Lower leg skin (tissue), 4 donors: ENCODE measurements at regions not wholly inside any gene's neighbourhood (a gene's known extent, or its start where the extent isn't known, plus 50 kb on each side); places are given as distances from the start of the nearest gene placed in this dataset.

Experiments used
- DNase-seq, 2 donors: peaks; one replicate each; pipeline ENCODE4 v3.0.0-alpha.2; 2019; ENCODE audit warnings: low spot score in 2 of 2
- H3K4me3 ChIP-seq: fragments of 200-600 bp; sonication (generic); 2 replicates; pipeline ENCODE4 v1.5.1; 2017; ENCODE audit warnings: mild to moderate bottlenecking, low read depth; ENCODE audit not compliant: poor library complexity, severe bottlenecking
- POLR2A ChIP-seq, 2 donors: fragments of 450-650 bp; IDR thresholded peaks; one replicate each; pipeline ENCODE4 v1.6.1; 2016 to 2017; ENCODE audit warnings: antibody characterized with exemption in 2 of 2, mild to moderate bottlenecking in 1 of 2, moderate library complexity in 1 of 2
- WGBS, 2 donors: methylation state at CpG; one replicate each; pipeline ENCODE4 v1.1.5; 2018; 5-methylcytosine and 5-hydroxymethylcytosine counted together
- intact Hi-C: fragments of 100-400 bp; cut with DNase I; formaldehyde crosslinking; loops from one replicate; pipeline ENCODE4 v1.15.0; 2023; ENCODE audit warnings: low total_unique reads
- TF ChIP-seq, protein P1 (sequence below), 3 donors: fragments of 450-650 bp; IDR thresholded peaks; one replicate each; pipeline ENCODE4 v1.5.1; 2016; ENCODE audit warnings: antibody characterized with exemption in 3 of 3, mild to moderate bottlenecking in 3 of 3, moderate library complexity in 2 of 3

GRCh38 chr4:138088449-138089208 is 153.5 kb downstream of the SLC7A11 start:
- no peak for DNase-seq
- WGBS, 2 donors, result 96 to 98% methylated on average over 62 of the region's 67 CpGs
- TF ChIP-seq, protein P1, sequence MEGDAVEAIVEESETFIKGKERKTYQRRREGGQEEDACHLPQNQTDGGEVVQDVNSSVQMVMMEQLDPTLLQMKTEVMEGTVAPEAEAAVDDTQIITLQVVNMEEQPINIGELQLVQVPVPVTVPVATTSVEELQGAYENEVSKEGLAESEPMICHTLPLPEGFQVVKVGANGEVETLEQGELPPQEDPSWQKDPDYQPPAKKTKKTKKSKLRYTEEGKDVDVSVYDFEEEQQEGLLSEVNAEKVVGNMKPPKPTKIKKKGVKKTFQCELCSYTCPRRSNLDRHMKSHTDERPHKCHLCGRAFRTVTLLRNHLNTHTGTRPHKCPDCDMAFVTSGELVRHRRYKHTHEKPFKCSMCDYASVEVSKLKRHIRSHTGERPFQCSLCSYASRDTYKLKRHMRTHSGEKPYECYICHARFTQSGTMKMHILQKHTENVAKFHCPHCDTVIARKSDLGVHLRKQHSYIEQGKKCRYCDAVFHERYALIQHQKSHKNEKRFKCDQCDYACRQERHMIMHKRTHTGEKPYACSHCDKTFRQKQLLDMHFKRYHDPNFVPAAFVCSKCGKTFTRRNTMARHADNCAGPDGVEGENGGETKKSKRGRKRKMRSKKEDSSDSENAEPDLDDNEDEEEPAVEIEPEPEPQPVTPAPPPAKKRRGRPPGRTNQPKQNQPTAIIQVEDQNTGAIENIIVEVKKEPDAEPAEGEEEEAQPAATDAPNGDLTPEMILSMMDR (IDR thresholded peaks at IDR 0.05), result no peak
- TF ChIP-seq POLR2A (IDR thresholded peaks at IDR 0.05), result no peak
- H3K4me3 ChIP-seq, result no peak overlapping the region
- intact Hi-C loops, result no loop called here

- 74% methylated on average over 4 of the region's 4 CpGs for WGBS, 2 donors
- intact Hi-C loops, result no loop called here
- DNase-seq, result no peak
- H3K4me3 ChIP-seq, result no peak overlapping the region
- TF ChIP-seq, protein P1 (IDR thresholded peaks at IDR 0.05), result no peak
- TF ChIP-seq POLR2A (IDR thresholded peaks at IDR 0.05), result no peak
Measured at GRCh38 chr4:138087066-138087719, 155.0 kb downstream of the SLC7A11 start.

DNA sequence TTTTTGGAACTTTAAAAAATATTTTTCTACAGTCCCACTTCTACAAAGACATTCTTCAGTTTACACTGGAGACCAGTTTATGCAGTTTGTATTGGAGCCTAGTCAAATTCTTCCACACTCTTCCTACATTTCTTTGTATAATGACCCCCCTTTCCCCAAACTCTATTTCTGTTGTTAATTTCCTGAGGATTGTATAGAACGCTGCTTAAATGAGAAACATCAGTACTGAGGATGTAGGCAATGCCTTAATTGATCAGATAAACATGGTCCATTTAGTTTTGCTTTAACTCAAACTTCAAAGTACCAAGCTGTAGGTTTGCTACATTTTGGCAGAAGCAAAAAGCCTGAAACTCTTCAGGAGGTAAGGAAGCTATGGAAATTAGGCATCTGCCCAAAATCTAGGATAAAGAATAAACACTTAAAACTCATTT is 155.5 kb downstream of the SLC7A11 start:
- 33 to 36% methylated on average over 1 of the region's 1 CpG for WGBS, 2 donors
- TF ChIP-seq, protein P1 (IDR thresholded peaks at IDR 0.05), result no peak
- no peak for TF ChIP-seq POLR2A (IDR thresholded peaks at IDR 0.05)
- no peak overlapping the region for H3K4me3 ChIP-seq
- no peak for DNase-seq
- intact Hi-C loops, result no loop called here

DNA sequence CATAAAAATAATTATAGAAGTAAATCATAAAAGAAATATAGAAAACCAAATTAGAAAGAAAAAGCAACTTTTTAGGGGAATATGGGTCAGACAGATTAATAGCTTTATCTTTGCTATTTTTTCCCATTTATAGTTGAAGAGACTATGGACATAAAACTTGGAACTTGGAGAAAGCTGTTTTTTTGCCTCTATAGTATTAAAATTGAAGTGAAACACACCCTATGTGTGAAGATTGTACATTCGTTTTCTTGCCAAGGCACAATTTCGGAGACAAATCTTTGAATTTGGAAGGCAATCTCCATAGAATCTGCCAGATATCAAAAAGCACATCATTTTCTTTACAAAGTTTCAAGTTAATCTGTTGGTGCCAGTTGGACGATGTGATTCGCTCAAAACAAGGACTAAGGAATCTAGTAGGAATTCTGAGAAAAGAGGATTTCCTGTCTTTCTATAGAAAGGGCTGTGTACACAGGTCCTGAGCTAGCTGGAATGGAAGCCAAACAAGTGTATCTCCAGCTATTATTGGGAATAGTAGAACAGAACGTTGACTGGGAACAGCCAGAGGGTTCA is 156.3 kb downstream of the SLC7A11 start:
- intact Hi-C loops, result no loop called here
- DNase-seq, result no peak
- WGBS, 2 donors, result 57 to 60% methylated on average over 5 of the region's 5 CpGs
- no peak overlapping the region for H3K4me3 ChIP-seq
- TF ChIP-seq, protein P1 (IDR thresholded peaks at IDR 0.05), result no peak
- no peak for TF ChIP-seq POLR2A (IDR thresholded peaks at IDR 0.05)

DNA sequence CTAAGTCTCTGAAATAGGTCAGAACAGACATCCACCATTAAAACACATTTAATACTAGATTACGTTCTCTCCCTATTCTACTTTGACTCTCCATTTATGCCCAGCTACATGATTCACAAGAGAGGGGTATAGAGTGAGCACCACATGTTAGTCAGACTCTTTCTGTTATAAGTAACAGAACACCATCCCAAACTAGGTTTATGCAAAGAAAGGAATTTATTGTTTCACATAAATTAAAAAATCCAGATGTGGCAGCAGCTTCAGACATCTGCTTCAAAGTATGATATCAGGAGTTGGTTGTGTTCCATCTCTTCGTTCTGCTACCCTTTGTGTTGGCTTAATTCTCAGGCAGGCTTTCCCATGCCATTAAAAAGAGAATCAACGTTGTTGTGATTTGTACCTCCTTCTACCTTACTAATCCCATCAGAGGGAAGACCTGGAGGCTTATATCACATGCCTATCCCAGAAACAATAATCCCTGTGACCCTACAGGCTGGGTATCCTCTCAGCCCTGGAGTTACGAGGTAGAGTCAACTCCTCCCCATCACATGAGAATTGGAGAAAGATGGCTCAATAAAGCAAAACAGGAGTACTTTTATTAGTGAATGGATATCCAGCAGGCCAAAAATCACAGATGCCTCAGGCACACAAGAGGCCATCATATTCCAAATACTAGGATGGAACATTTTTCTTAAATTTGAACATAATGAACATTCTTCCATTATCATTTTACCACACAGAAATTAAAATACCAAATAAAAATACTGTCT is 163.2 kb downstream of the SLC7A11 start:
- no peak for DNase-seq
- intact Hi-C loops, result no loop called here
- no peak overlapping the region for H3K4me3 ChIP-seq
- WGBS, 2 donors, result 49 to 67% methylated on average over 4 of the region's 4 CpGs
- TF ChIP-seq, protein P1 (IDR thresholded peaks at IDR 0.05), result no peak
- TF ChIP-seq POLR2A (IDR thresholded peaks at IDR 0.05), result no peak
